ENCODE measurements at regions not wholly inside any gene's neighbourhood (a gene's known extent, or its start where the extent isn't known, plus 50 kb on each side); places are given as distances from the start of the nearest gene placed in this dataset.

DNA sequence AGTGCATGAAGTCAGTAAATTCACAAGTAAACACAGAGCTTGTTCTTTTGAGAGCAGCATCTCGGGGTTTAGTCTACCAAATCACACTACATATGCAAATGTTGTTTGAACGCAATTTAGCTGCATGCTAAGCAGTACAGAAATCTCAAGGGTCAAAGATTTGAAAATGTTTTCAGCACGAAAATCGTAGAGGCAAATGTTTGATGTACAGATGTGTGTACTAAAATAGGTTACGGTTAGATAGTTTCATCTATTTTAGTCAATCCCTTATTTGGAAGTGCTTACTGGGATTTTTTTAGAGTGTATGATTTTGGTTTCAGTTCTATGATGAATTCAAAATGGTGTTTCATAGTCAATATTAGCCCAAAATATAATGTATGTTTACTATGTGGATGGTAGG lies 1928.2 kb upstream of the TENM3 start:
- no peak for DNase-seq (ENCODE audit: extremely low read depth, low read depth)
- TF ChIP-seq CTCF (IDR thresholded peaks at IDR 0.05; ENCODE audit: low read depth, low read length) = no peak

GRCh38 chr4:180330521-180330920 lies 1912.7 kb upstream of the TENM3 start:
- DNase-seq (ENCODE audit: extremely low read depth, low read depth) = no peak
- no peak for TF ChIP-seq CTCF (IDR thresholded peaks at IDR 0.05; ENCODE audit: low read depth, low read length)

DNA sequence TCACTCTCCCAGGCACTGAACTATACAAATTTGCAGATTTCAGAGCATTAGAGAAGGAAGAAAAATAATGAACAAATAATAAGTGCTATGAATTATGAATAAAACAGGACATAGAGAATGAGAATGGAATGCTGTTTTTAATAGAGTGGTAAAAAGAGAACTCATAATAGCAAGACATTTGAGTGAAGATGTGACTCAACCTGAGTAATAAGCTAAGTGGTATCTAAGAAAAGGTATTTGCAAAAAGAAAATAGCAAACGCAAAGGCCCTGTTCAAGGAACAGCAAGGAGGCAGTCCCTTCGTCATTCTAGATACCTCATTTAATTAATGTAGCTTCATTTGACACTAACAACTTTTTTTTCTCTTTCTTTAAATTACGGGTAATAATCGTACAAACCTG lies 1910.0 kb upstream of the TENM3 start:
- DNase-seq (ENCODE audit: extremely low read depth, low read depth) = no peak
- no peak for TF ChIP-seq CTCF (IDR thresholded peaks at IDR 0.05; ENCODE audit: low read depth, low read length)

DNA sequence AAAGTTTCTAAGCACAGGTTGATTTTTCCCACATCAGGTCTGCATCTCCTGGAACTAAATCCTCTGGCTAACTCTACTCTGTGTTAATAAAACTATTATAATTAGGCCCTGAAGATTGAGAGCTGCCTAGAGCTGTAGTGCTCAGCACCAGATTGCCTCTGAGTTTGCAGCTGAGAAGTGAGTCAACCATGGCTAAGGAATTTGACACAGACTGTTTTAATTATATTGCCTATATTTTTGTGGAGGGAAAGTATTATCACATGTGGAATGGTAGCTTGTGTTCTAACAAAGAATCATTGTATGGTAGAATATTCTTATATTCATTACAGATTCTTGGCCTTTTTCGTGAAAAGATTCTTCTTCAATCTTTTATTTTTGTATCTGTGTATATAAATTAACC lies 1907.6 kb upstream of the TENM3 start:
- no peak for DNase-seq (ENCODE audit: extremely low read depth, low read depth)
- no peak for TF ChIP-seq CTCF (IDR thresholded peaks at IDR 0.05; ENCODE audit: low read depth, low read length)

DNA sequence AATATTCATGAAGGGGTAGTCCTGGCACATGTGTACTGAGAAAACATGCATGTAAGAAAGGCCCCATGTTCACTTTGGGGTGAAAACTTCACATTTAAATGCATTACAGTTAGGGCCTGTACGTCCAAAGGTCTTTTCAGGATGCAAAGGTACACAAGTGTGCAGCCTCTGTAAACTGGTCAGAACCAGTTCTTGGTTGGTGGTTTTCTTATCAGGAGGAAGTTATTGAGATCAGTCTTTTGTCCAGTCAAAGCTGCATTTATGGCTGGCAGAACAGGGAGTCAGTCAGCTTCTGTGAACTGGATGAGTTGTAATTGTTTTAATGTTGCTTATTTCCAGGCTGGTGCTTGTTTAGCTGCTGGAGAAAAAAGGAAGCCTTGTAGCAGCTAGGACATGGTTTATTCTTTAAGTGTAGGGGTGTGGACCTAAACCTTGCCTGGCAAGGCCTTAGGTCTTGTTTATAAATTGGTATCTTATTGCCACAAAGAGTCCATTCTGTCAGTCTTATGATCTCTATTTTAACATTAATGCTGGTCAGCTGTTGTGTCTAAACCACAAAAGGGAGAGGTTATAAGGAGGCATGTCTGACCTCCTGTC lies 1906.6 kb upstream of the TENM3 start:
- TF ChIP-seq CTCF (IDR thresholded peaks at IDR 0.05; ENCODE audit: low read depth, low read length) = no peak
- DNase-seq (ENCODE audit: extremely low read depth, low read depth) = no peak

GRCh38 chr4:180341926-180342325 lies 1901.3 kb upstream of the TENM3 start:
- TF ChIP-seq CTCF (IDR thresholded peaks at IDR 0.05; ENCODE audit: low read depth, low read length) = no peak
- DNase-seq (ENCODE audit: extremely low read depth, low read depth) = no peak

- no peak for DNase-seq (ENCODE audit: extremely low read depth, low read depth)
- TF ChIP-seq CTCF (IDR thresholded peaks at IDR 0.05; ENCODE audit: low read depth, low read length) = no peak
These were observed 1892.3 kb upstream of the TENM3 start for GRCh38 chr4:180350901-180351300.
